PC-3 (cell line): ENCODE measurements at regions not wholly inside any gene's neighbourhood (a gene's known extent, or its start where the extent isn't known, plus 50 kb on each side); places are given as distances from the start of the nearest gene placed in this dataset.

Source experiments
- ATAC-seq: fragments of 200-7000 bp; cut with Tn5 transposase; 2 replicates; pipeline ENCODE4 v1.9.1; 2020; ENCODE audit warnings: mild to moderate bottlenecking, moderate library complexity
- BruUV-seq: library from RNA; stranded (reverse); fragments of 400-500 nt; replicated peaks from 2 replicates; lab custom pipeline; 2021; lab: Mats Ljungman, UMichigan
- CTCF ChIA-PET: fragments of 300-600 bp; sonication (Branson Sonifier 250); formaldehyde crosslinking; loops from one replicate; lab custom pipeline; 2022; ENCODE audit warnings: antibody characterized with exemption; lab: Charles Lee
- POLR2A ChIA-PET: fragments of 300-600 bp; sonication (Branson Sonifier 250); formaldehyde crosslinking; loops from one replicate; lab custom pipeline; 2022; ENCODE audit warnings: antibody characterized with exemption; ENCODE audit not compliant: unreplicated experiment; lab: Charles Lee
- DNase-seq: peaks from one replicate; pipeline ENCODE4 v3.0.0-alpha.2; 2015
- H2AFZ ChIP-seq: fragments of 300-600 bp; sonication (generic); 2 replicates; pipeline ENCODE4 v1.6.0; 2016; ENCODE audit warnings: antibody characterized with exemption, low read length
- H3F3A ChIP-seq: fragments of 300-600 bp; sonication (generic); one replicate; pipeline ENCODE4 v1.6.0; 2017; ENCODE audit warnings: antibody characterized with exemption, low read length, control low read depth, mild to moderate bottlenecking; ENCODE audit not compliant: unreplicated experiment
- H3K27ac ChIP-seq: fragments of 300-600 bp; sonication (generic); 2 replicates; pipeline ENCODE4 v1.5.1; 2016; ENCODE audit warnings: mild to moderate bottlenecking, low read length
- H3K27me3 ChIP-seq: fragments of 300-600 bp; sonication (generic); 2 replicates; pipeline ENCODE4 v1.6.1; 2016; ENCODE audit warnings: low read length, mixed read lengths
- H3K36me3 ChIP-seq: fragments of 300-600 bp; sonication (generic); 2 replicates; pipeline ENCODE4 v1.6.1; 2016; ENCODE audit warnings: low read depth, mixed run types, low read length, mixed read lengths
- H3K4me1 ChIP-seq: fragments of 300-600 bp; sonication (generic); 2 replicates; pipeline ENCODE4 v1.5.1; 2016; ENCODE audit warnings: low read length; ENCODE audit not compliant: insufficient read depth
- H3K4me2 ChIP-seq: fragments of 300-600 bp; sonication (generic); 2 replicates; pipeline ENCODE4 v1.6.0; 2016; ENCODE audit warnings: low read length
- H3K4me3 ChIP-seq: fragments of 300-600 bp; sonication (generic); 2 replicates; pipeline ENCODE4 v1.5.1; 2016; ENCODE audit warnings: mild to moderate bottlenecking, low read length, mixed read lengths
- H3K79me2 ChIP-seq: fragments of 300-600 bp; sonication (generic); 2 replicates; pipeline ENCODE4 v1.6.1; 2017; ENCODE audit warnings: low read length, mixed read lengths
- H3K9ac ChIP-seq: fragments of 300-600 bp; sonication (generic); 2 replicates; pipeline ENCODE4 v1.6.0; 2016; ENCODE audit warnings: mild to moderate bottlenecking, low read length
- H3K9me2 ChIP-seq: fragments of 300-600 bp; sonication (generic); replicated peaks from 2 replicates; pipeline ENCODE4 v1.6.1; 2016; ENCODE audit warnings: mixed run types, low read length, mixed read lengths
- H3K9me3 ChIP-seq: fragments of 300-600 bp; sonication (generic); 2 replicates; pipeline ENCODE4 v1.6.1; 2016; ENCODE audit warnings: low read length, mixed read lengths
- H4K20me1 ChIP-seq: fragments of 300-600 bp; sonication (generic); 2 replicates; pipeline ENCODE4 v1.6.1; 2016; ENCODE audit warnings: low read length, mixed read lengths
- EZH2 ChIP-seq: fragments of 300-600 bp; sonication (generic); IDR thresholded peaks from one replicate; pipeline ENCODE4 v1.6.1; 2017; ENCODE audit warnings: antibody characterized with exemption, mild to moderate bottlenecking, low read length; ENCODE audit not compliant: unreplicated experiment
- EZH2phosphoT487 ChIP-seq: fragments of 300-600 bp; sonication (generic); IDR thresholded peaks from 2 replicates; pipeline ENCODE4 v1.6.1; 2018; ENCODE audit warnings: mild to moderate bottlenecking, antibody characterized with exemption, low read length, borderline replicate concordance
- intact Hi-C: fragments of 100-400 bp; cut with micrococcal nuclease; formaldehyde crosslinking; loops from 2 replicates; pipeline ENCODE4 v1.9.0; 2023
- TF ChIP-seq, protein P1 (sequence below): fragments of 300-600 bp; sonication (generic); conservative IDR thresholded peaks from 2 replicates; pipeline ENCODE4 v1.5.1; 2017; ENCODE audit warnings: antibody characterized with exemption, low read depth, mild to moderate bottlenecking, low read length

DNA sequence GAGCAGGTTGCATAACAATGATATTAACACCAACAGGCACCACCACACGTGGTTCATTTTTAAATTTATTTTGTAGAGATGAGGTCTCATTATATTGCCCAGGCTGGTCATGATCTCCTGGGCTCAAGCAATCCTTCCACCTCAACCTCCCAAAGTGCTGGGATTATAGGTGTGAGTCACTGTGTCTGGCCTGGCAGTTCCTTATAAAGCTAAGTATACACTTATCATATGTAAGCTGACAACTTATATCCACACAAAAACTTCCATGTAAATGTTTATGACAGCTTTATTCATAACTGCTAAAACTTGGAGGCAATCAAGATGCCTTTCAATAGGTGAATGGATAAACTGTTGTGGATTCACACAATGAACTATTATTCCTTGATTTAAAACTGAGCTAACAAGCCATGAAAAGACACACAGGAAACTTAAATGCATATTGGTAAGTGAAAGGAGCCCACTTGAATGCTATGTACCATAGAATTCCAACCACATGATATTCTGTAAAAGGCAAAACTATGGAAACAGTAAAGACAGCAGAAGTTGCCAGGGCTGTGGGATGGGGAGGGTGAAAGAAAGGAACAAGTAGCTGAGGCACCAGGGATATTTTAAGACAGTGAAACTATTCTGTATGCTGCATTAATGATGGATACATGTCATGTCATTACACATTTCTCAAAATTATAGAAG lies 156.5 kb upstream of the KCNJ18 start:
- Histone ChIP-seq H2AFZ (no peak overlapping the region), H3K9me3 (peaks cover 22% of the 10 kb centered on the region), H3K9me2 (no peaks in the 10 kb centered on the region), H3K27me3 (no peaks in the 10 kb centered on the region), H3K9ac (no peak overlapping the region), H3K4me3 (no peak overlapping the region), H4K20me1 (no peaks in the 10 kb centered on the region), H3K36me3 (peaks cover 49% of the 10 kb centered on the region), H3K4me2 (no peak overlapping the region), H3K4me1 (no peaks in the 10 kb centered on the region), H3F3A (peaks cover 11% of the 10 kb centered on the region), H3K79me2 (peaks cover 18% of the 10 kb centered on the region), H3K27ac (no peak overlapping the region)
- ChIA-PET CTCF (no interaction called here), POLR2A (no interaction called here)
- no peak for ATAC-seq
- no peak for TF ChIP-seq EZH2phosphoT487
- no peak for TF ChIP-seq EZH2
- TF ChIP-seq, protein P1, sequence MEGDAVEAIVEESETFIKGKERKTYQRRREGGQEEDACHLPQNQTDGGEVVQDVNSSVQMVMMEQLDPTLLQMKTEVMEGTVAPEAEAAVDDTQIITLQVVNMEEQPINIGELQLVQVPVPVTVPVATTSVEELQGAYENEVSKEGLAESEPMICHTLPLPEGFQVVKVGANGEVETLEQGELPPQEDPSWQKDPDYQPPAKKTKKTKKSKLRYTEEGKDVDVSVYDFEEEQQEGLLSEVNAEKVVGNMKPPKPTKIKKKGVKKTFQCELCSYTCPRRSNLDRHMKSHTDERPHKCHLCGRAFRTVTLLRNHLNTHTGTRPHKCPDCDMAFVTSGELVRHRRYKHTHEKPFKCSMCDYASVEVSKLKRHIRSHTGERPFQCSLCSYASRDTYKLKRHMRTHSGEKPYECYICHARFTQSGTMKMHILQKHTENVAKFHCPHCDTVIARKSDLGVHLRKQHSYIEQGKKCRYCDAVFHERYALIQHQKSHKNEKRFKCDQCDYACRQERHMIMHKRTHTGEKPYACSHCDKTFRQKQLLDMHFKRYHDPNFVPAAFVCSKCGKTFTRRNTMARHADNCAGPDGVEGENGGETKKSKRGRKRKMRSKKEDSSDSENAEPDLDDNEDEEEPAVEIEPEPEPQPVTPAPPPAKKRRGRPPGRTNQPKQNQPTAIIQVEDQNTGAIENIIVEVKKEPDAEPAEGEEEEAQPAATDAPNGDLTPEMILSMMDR: no peak
- intact Hi-C loops: no loop called here
- no TSS peak for BruUV-seq
- DNase-seq: no peak

DNA sequence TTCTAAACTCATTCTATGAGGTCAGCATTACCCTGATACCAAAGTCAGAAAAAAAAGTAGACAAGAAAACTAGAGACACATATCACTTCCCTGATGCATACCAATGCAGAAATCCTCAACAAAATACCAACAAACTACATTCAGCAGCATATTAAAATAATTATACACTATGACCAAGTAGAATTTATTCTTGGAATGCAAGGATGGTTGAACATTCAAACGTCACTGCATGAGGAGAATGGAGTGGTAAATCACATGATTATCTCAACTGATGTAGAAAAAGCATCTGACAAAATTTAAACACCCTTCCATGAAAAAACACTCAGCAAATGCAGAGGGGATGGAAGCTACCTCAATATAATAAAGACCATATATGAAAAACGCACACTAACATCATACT lies 155.0 kb upstream of the KCNJ18 start:
- intact Hi-C loops: no loop called here
- no peaks in the 10 kb centered on the region for H4K20me1 ChIP-seq
- BruUV-seq: no TSS peak
- peaks cover 18% of the 10 kb centered on the region for H3K79me2 ChIP-seq
- TF ChIP-seq EZH2phosphoT487: no peak
- TF ChIP-seq EZH2: no peak
- no peak overlapping the region for H3K4me3 ChIP-seq
- ATAC-seq (no peak), DNase-seq (no peak)
- no peak overlapping the region for H3K27ac ChIP-seq
- no peak overlapping the region for H3K9ac ChIP-seq
- peaks cover 22% of the 10 kb centered on the region for H3K9me3 ChIP-seq
- H3F3A ChIP-seq: peaks cover 11% of the 10 kb centered on the region
- no peak overlapping the region for H3K4me2 ChIP-seq
- H3K9me2 ChIP-seq: no peaks in the 10 kb centered on the region
- CTCF ChIA-PET: no interaction called here
- no peak overlapping the region for H2AFZ ChIP-seq
- no peaks in the 10 kb centered on the region for H3K27me3 ChIP-seq
- peaks cover 64% of the 10 kb centered on the region for H3K36me3 ChIP-seq
- no peaks in the 10 kb centered on the region for H3K4me1 ChIP-seq
- POLR2A ChIA-PET: no interaction called here

DNA sequence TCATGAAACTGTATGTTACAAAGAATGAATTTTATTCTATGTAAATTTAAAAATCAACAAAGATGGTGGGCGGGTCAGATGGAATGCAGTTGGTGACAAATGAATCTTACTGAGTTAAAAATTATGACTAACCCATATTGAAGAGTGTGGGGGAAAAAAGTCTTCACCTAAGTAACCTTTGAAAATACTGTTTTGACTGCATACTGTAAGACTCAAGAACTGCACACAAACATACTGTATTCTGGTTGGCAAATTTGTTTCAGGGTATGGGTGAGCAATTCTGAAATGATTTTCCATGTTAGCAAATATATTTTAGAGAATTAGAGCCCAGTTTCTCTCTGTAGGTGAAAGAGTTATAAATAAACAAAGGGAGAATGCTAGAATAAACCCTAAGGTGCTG lies 153.7 kb upstream of the KCNJ18 start:
- Histone ChIP-seq H3K27me3 (no peaks in the 10 kb centered on the region), H3K9me2 (no peaks in the 10 kb centered on the region), H3K27ac (no peak overlapping the region), H3K9me3 (peaks cover 22% of the 10 kb centered on the region), H4K20me1 (no peaks in the 10 kb centered on the region), H3K79me2 (peaks cover 18% of the 10 kb centered on the region), H3F3A (peaks cover 11% of the 10 kb centered on the region), H3K36me3 (peaks cover 67% of the 10 kb centered on the region), H2AFZ (no peak overlapping the region), H3K4me2 (no peak overlapping the region), H3K9ac (no peak overlapping the region), H3K4me1 (no peaks in the 10 kb centered on the region), H3K4me3 (no peak overlapping the region; the same call in 1 of the 2 replicates)
- CTCF ChIA-PET: no interaction called here
- TF ChIP-seq, protein P1: no peak
- TF ChIP-seq EZH2phosphoT487 (no peak), EZH2 (no peak)
- DNase-seq: no peak
- POLR2A ChIA-PET: no interaction called here
- ATAC-seq: no peak
- intact Hi-C loops: no loop called here
- no TSS peak for BruUV-seq
